Progenitor cell of endocrine pancreas (in vitro differentiated cells): ENCODE measurements at regions not wholly inside any gene's neighbourhood (a gene's known extent, or its start where the extent isn't known, plus 50 kb on each side); places are given as distances from the start of the nearest gene placed in this dataset.

ENCODE experiments used
- DNase-seq: peaks from one replicate; pipeline ENCODE4 v3.0.0; 2021; ENCODE audit warnings: low spot score; ENCODE audit not compliant: unreplicated experiment
- H3K27ac Mint-ChIP-seq: 2 replicates; pipeline ENCODE4 v1.8.0; 2021; ENCODE audit warnings: mild to moderate bottlenecking, moderate library complexity, mixed read lengths
- H3K27me3 Mint-ChIP-seq: 2 replicates; pipeline ENCODE4 v1.8.0; 2021; ENCODE audit warnings: mixed read lengths
- H3K36me3 Mint-ChIP-seq: 2 replicates; pipeline ENCODE4 v1.8.0; 2022; ENCODE audit warnings: mixed read lengths; ENCODE audit not compliant: insufficient read depth
- H3K4me1 Mint-ChIP-seq: 2 replicates; pipeline ENCODE4 v1.8.0; 2021; ENCODE audit warnings: low read depth, mixed read lengths
- H3K4me3 Mint-ChIP-seq: 2 replicates; pipeline ENCODE4 v1.8.0; 2021; ENCODE audit warnings: low read depth, mild to moderate bottlenecking, moderate library complexity, mixed read lengths
- H3K9me3 Mint-ChIP-seq: 2 replicates; pipeline ENCODE4 v1.8.0; 2021; ENCODE audit warnings: low read depth, mixed read lengths
- TF ChIP-seq, protein P1 (sequence below): fragments of 200-600 bp; sonication (generic); IDR thresholded peaks from one replicate; pipeline ENCODE4 v1.5.0; 2021; ENCODE audit warnings: antibody characterized with exemption, mild to moderate bottlenecking; ENCODE audit not compliant: unreplicated experiment

DNA sequence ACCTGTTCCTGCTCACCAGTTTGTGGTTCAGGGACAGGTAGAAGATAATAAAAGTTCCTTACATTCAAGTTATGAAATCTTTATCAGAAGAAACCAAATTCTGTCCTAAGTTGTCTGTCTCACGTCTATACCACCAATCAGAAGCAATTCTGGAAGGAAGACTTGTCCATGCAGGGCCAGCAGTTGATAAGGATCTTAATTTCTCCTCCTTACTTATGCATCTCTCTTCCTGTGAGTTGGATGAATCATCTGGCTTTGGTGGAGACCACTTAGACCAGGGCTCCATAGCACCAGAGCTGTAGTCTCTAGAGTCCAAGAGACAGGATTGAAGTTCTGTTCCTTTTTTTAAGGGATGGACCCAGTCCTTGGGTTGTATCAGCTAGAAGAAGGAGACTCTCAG, 106.5 kb downstream of the APOB start:
- Mint-ChIP-seq H3K4me1 (peaks cover 8% of the 10 kb centered on the region), H3K9me3 (no peaks in the 10 kb centered on the region), H3K4me3 (no peak overlapping the region), H3K27ac (no peak overlapping the region), H3K36me3 (no peaks in the 10 kb centered on the region), H3K27me3 (peaks cover 53% of the 10 kb centered on the region)
- TF ChIP-seq, protein P1, sequence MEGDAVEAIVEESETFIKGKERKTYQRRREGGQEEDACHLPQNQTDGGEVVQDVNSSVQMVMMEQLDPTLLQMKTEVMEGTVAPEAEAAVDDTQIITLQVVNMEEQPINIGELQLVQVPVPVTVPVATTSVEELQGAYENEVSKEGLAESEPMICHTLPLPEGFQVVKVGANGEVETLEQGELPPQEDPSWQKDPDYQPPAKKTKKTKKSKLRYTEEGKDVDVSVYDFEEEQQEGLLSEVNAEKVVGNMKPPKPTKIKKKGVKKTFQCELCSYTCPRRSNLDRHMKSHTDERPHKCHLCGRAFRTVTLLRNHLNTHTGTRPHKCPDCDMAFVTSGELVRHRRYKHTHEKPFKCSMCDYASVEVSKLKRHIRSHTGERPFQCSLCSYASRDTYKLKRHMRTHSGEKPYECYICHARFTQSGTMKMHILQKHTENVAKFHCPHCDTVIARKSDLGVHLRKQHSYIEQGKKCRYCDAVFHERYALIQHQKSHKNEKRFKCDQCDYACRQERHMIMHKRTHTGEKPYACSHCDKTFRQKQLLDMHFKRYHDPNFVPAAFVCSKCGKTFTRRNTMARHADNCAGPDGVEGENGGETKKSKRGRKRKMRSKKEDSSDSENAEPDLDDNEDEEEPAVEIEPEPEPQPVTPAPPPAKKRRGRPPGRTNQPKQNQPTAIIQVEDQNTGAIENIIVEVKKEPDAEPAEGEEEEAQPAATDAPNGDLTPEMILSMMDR = no peak
- no peak for DNase-seq

DNA sequence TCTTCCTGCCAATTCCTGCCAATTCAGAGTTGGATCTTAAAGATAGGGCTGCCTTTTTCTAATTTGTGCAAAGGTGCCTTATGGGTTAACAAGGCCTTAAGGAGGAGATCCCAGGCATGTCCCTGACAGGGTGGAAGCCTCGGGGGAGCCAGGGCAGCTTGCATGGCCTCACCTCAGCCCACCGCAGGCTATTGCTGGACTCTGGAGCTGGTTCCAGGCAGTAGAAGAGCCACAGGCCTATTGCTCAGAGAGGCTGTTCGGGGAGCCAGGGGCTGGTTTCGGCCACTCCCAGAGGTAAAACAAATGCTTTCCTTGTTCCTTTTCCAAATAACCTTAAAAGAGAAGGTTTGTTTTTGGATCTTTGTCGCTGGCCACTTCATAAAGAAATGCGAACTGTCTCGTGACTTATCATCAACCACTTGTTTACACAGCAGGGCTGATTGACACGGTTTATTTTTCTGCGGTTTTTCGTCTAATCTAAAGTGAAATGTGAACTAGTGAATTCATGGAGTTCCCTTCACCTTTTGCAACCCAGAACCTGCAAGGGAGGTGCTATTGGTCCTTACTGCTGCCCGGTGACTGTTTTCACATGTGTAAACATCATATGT, 108.6 kb downstream of the APOB start:
- Mint-ChIP-seq H3K9me3 (no peaks in the 10 kb centered on the region), H3K4me1 (peaks cover 8% of the 10 kb centered on the region), H3K27ac (no peak overlapping the region), H3K4me3 (no peak overlapping the region), H3K27me3 (peaks cover 51% of the 10 kb centered on the region), H3K36me3 (no peaks in the 10 kb centered on the region)
- TF ChIP-seq, protein P1 = no peak
- DNase-seq = no peak

DNA sequence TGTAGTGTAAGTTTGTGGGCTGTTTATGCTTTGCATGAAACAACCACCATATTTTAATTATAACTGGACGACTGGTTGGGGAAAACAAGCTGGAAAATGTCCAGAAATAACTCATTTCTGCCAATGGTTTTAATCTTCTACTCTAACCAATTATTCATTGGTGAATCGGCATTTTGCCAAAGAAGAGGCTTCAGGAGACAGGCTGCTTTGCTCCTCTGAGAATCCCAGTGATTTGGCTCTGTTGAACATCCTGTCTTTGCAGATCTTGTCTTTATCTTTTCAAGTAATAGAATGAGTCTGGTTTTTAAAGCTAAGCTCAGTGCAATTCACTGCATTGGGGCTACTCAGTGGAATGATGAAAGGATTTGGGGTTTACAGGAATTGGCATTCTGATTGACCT, 109.6 kb downstream of the APOB start:
- Mint-ChIP-seq H3K4me3 (no peak overlapping the region), H3K4me1 (peaks cover 8% of the 10 kb centered on the region), H3K27ac (no peak overlapping the region), H3K36me3 (no peaks in the 10 kb centered on the region), H3K9me3 (peaks cover under 1% of the 10 kb centered on the region), H3K27me3 (peaks cover 49% of the 10 kb centered on the region)
- TF ChIP-seq, protein P1 = no peak
- DNase-seq = no peak

DNA sequence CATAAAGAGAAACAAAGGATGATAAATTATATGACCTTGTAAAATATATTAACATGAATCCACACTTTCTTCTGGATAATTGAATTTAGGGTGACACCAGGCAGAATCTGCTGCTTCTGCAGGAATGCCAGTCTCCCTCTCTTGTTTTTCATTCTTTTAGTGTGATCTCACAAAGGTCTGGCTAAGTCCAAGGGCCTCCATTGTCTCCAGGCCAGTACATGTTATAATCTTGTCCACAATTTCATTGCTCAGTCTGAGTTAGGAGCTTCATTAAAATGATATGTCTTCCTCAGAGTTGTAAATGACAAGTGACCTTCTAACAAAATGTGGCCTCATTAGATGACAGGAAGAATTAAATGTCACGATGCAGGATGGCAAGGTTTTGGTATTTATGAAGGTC, 110.2 kb downstream of the APOB start:
- no peak overlapping the region for H3K27ac Mint-ChIP-seq
- TF ChIP-seq, protein P1 = no peak
- peaks cover 47% of the 10 kb centered on the region for H3K27me3 Mint-ChIP-seq
- H3K4me1 Mint-ChIP-seq = peaks cover 8% of the 10 kb centered on the region
- no peaks in the 10 kb centered on the region for H3K36me3 Mint-ChIP-seq
- H3K4me3 Mint-ChIP-seq = no peak overlapping the region
- no peak for DNase-seq
- peaks cover 5% of the 10 kb centered on the region for H3K9me3 Mint-ChIP-seq

DNA sequence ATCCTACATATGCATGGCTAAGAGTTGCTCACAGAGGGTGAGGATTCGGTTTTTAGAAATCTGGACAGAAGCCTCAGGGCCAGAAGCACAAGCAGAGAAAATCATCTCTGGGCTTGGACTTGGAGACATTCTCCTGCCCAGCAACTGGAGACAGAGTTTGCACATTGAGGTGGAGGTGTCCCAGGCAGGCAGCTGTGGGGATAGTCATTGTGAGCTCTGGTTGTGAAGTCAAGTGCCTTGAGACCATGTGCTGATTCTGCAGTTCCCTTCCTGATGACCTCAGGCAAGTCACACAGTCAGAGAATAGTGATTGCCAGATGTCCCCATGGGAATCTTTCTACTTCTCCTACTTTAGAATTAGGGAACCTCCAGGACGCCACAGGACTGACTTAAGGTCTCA, 108.4 kb upstream of the LDAH start:
- no peak overlapping the region for H3K27ac Mint-ChIP-seq
- TF ChIP-seq, protein P1 = no peak
- no peaks in the 10 kb centered on the region for H3K36me3 Mint-ChIP-seq
- no peak for DNase-seq
- H3K27me3 Mint-ChIP-seq = peaks cover 41% of the 10 kb centered on the region
- peaks cover 8% of the 10 kb centered on the region for H3K4me1 Mint-ChIP-seq
- no peak overlapping the region for H3K4me3 Mint-ChIP-seq
- H3K9me3 Mint-ChIP-seq = peaks cover 17% of the 10 kb centered on the region
